Hepatocyte (in vitro differentiated cells): ENCODE measurements at regions not wholly inside any gene's neighbourhood (a gene's known extent, or its start where the extent isn't known, plus 50 kb on each side); places are given as distances from the start of the nearest gene placed in this dataset.

Experiments
- CTCF ChIP-seq: fragments of 200-600 bp; sonication (generic); IDR thresholded peaks from 2 replicates; pipeline ENCODE4 v1.5.1; 2016; ENCODE audit warnings: antibody characterized with exemption, mild to moderate bottlenecking; ENCODE audit not compliant: poor library complexity
- EZH2 ChIP-seq: fragments of 200-600 bp; sonication (generic); IDR thresholded peaks from 2 replicates; pipeline ENCODE4 v1.6.1; 2016; ENCODE audit warnings: antibody characterized with exemption, mild to moderate bottlenecking, borderline replicate concordance
- EZH2phosphoT487 ChIP-seq: fragments of 200-600 bp; sonication (generic); IDR thresholded peaks from one replicate; pipeline ENCODE4 v1.6.1; 2018; ENCODE audit warnings: antibody characterized with exemption, mild to moderate bottlenecking, low read depth, moderate library complexity; ENCODE audit not compliant: unreplicated experiment, severe bottlenecking

- TF ChIP-seq EZH2 (no peak), CTCF (no peak), EZH2phosphoT487 (no peak)
These were observed 1907.6 kb upstream of the ACO1 start for GRCh38 chr9:30476826-30477225.
